NB4 (cell line): ENCODE measurements at regions not wholly inside any gene's neighbourhood (a gene's known extent, or its start where the extent isn't known, plus 50 kb on each side); places are given as distances from the start of the nearest gene placed in this dataset.
A peak's percentile ranks its signal among the peaks of the same experiment; 100 is the strongest.

ENCODE experiments used
- DNase-seq: peaks from one replicate; pipeline ENCODE4 v3.0.0; 2010; ENCODE audit warnings: low read depth
- H3K4me3 ChIP-seq: one replicate; pipeline ENCODE4 v1.5.1; 2011; ENCODE audit warnings: mild to moderate bottlenecking, low read depth, low read length, moderate library complexity
- CTCF ChIP-seq: IDR thresholded peaks from one replicate; pipeline ENCODE4 v1.5.1; 2012; ENCODE audit warnings: low read depth, low read length
- MYC ChIP-seq: IDR thresholded peaks from 2 replicates; pipeline ENCODE4 v1.6.1; 2011; ENCODE audit warnings: low read depth, low read length
- POLR2A ChIP-seq: IDR thresholded peaks from 2 replicates; pipeline ENCODE4 v1.6.1; 2011; ENCODE audit warnings: mild to moderate bottlenecking; ENCODE audit not compliant: insufficient read length; ENCODE audit errors: extremely low read depth
- TF ChIP-seq, protein P1 (sequence below): IDR thresholded peaks from 2 replicates; pipeline ENCODE4 v1.6.1; 2011; ENCODE audit warnings: low read depth, low read length

GRCh38 chr17:77566151-77566550, 392.4 kb upstream of the TNRC6C start:
- DNase-seq = peak; percentile 19
- no peak overlapping the region for H3K4me3 ChIP-seq
- TF ChIP-seq CTCF = no peak
- TF ChIP-seq MYC = no peak
- TF ChIP-seq, protein P1, sequence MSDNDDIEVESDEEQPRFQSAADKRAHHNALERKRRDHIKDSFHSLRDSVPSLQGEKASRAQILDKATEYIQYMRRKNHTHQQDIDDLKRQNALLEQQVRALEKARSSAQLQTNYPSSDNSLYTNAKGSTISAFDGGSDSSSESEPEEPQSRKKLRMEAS = no peak
- TF ChIP-seq POLR2A = no peak

- no peak for TF ChIP-seq CTCF
- no peak for TF ChIP-seq MYC
- no peak for TF ChIP-seq POLR2A
- TF ChIP-seq, protein P1 = no peak
- DNase-seq = no peak
- no peak overlapping the region for H3K4me3 ChIP-seq
Observed at GRCh38 chr17:77566566-77567138, 391.9 kb upstream of the TNRC6C start.

- no peak for TF ChIP-seq MYC
- no peak for TF ChIP-seq CTCF
- TF ChIP-seq POLR2A = no peak
- TF ChIP-seq, protein P1 = no peak
Observed at GRCh38 chr17:77568540-77568939, 390.0 kb upstream of the TNRC6C start.

GRCh38 chr17:77569846-77570564, 388.5 kb upstream of the TNRC6C start:
- TF ChIP-seq, protein P1 = no peak
- TF ChIP-seq MYC (no peak), POLR2A (no peak), CTCF (no peak)
- no peak overlapping the region for H3K4me3 ChIP-seq
- DNase-seq = no peak

More at GRCh38 chr17:77568540-77568939, 390.0 kb upstream of the TNRC6C start:
- no peak for DNase-seq
- no peak overlapping the region for H3K4me3 ChIP-seq

GRCh38 chr17:77570565-77570898, 388.0 kb upstream of the TNRC6C start:
- no peak for DNase-seq
- no peak overlapping the region for H3K4me3 ChIP-seq
- TF ChIP-seq, protein P1 = no peak
- no peak for TF ChIP-seq MYC
- TF ChIP-seq POLR2A = no peak
- no peak for TF ChIP-seq CTCF
